HG02884 (cell line): ENCODE measurements at regions not wholly inside any gene's neighbourhood (a gene's known extent, or its start where the extent isn't known, plus 50 kb on each side); places are given as distances from the start of the nearest gene placed in this dataset.

ENCODE experiments used
- ATAC-seq: cut with Tn5 transposase; IDR thresholded peaks from one replicate; pipeline ENCODE4 v1.9.1; 2021; ENCODE audit warnings: mild to moderate bottlenecking, moderate library complexity; ENCODE audit not compliant: unreplicated experiment

DNA sequence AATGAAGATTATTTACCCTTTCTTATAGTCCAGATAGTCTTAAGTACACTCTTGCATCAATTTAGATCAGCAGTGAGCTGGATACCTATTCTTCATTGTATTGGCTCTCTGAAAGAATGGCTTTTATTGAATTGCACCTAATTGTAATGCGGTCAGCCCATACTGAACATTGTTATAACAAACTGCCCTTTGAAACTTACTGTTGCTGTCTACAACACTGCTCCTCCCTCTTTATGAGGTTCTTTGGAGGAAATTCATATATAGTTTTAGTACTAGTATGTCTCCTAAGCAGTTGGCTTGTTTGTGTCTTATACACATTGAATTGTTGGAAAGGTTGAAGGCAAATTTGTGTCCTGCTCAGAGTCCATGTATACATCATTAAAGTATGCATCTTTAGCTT lies 66.5 kb upstream of the UGP2 start:
- ATAC-seq, result no peak

GRCh38 chr2:63776382-63776781 lies 65.3 kb upstream of the UGP2 start:
- no peak for ATAC-seq

DNA sequence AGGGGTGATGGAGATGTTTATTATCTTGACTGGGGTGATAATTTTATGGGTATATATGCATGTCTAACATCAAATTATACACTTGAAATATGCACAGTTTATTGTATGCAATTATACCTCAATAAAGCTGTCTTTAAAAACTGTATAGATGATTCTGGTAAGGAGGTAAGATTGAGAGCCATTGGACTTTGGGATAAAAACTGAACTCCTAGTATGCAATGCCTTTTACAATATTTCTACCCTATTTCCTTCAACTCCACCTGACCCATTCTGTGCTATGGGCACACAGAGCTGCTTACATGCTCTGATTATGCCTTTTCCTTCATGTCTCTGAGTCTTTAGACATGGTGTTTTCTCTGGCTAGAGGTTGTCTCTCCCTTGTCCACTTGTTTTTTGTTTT lies 63.9 kb upstream of the UGP2 start:
- ATAC-seq, result no peak

GRCh38 chr2:63778391-63778790 lies 63.3 kb upstream of the UGP2 start:
- ATAC-seq, result no peak

DNA sequence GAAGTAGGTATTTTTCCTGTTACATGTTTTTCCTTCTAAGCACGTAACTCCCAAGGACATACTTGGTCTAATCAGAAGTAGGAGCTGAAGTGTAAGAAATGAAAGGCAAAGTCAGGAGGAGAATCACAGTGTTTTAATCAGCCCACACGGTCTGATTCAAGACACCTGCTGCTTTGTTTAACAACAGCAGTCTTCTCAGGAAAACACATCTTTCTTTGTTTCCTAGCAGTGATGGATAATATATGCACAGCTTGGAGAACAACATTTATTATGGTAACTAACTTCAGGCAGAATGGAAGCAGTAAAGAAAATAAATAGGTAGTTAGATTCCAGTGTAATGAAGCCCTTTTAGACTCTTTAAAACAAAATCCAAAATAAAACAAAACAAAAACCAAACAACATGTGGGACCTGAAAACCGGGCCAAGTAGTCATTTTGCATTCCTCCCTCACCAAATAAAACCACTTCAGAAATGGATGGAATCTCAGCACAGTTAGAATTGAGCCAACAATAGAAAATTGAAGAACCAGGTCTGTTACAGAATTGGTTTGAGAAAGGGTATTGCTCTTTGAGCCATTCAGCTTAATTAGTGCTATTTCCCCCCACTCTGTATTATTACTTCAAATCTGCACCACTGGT lies 61.1 kb upstream of the UGP2 start:
- ATAC-seq, result no peak

- ATAC-seq, result no peak
Measured at GRCh38 chr2:63784461-63784860, 57.2 kb upstream of the UGP2 start.

GRCh38 chr2:63785096-63785495 lies 56.6 kb upstream of the UGP2 start:
- no peak for ATAC-seq

- no peak for ATAC-seq
Measured at GRCh38 chr2:63786471-63786870, 55.2 kb upstream of the UGP2 start.

GRCh38 chr2:63788071-63788470 lies 53.6 kb upstream of the UGP2 start:
- ATAC-seq, result no peak

GRCh38 chr2:63789338-63790020 lies 52.2 kb upstream of the UGP2 start:
- ATAC-seq, result no peak

GRCh38 chr2:63790491-63790890 lies 51.2 kb upstream of the UGP2 start:
- ATAC-seq, result no peak

- ATAC-seq, result no peak
Measured at GRCh38 chr2:63790906-63791305, 50.8 kb upstream of the UGP2 start.

GRCh38 chr2:63791387-63791786 lies 50.3 kb upstream of the UGP2 start:
- ATAC-seq, result no peak
